ENCODE measurements at regions not wholly inside any gene's neighbourhood (a gene's known extent, or its start where the extent isn't known, plus 50 kb on each side); places are given as distances from the start of the nearest gene placed in this dataset.

GRCh38 chr3:64456674-64457073 is 231.1 kb downstream of the ADAMTS9 start:
- DNase-seq (ENCODE audit: low read depth) = no peak
- H3K4me3 ChIP-seq (ENCODE audit: low read depth, low read length) = no peak overlapping the region
- no peak for TF ChIP-seq CTCF (IDR thresholded peaks at IDR 0.05; ENCODE audit: control insufficient read depth, extremely low read depth, insufficient read depth)

GRCh38 chr3:64455351-64455750 is 230.1 kb upstream of the PRICKLE2 start:
- TF ChIP-seq CTCF (IDR thresholded peaks at IDR 0.05; ENCODE audit: control insufficient read depth, extremely low read depth, insufficient read depth) = no peak
- no peak for DNase-seq (ENCODE audit: low read depth)
- H3K4me3 ChIP-seq (ENCODE audit: low read depth, low read length) = no peak overlapping the region

GRCh38 chr3:64454768-64455167 is 229.5 kb upstream of the PRICKLE2 start:
- H3K4me3 ChIP-seq (ENCODE audit: low read depth, low read length) = no peak overlapping the region
- no peak for DNase-seq (ENCODE audit: low read depth)
- TF ChIP-seq CTCF (IDR thresholded peaks at IDR 0.05; ENCODE audit: control insufficient read depth, extremely low read depth, insufficient read depth) = no peak

GRCh38 chr3:64454179-64454578 is 228.9 kb upstream of the PRICKLE2 start:
- no peak for DNase-seq (ENCODE audit: low read depth)

GRCh38 chr3:64451283-64452012 is 226.2 kb upstream of the PRICKLE2 start:
- no peak for TF ChIP-seq CTCF (IDR thresholded peaks at IDR 0.05; ENCODE audit: control insufficient read depth, extremely low read depth, insufficient read depth)
- no peak for DNase-seq (ENCODE audit: low read depth)
- no peak overlapping the region for H3K4me3 ChIP-seq (ENCODE audit: low read depth, low read length)

More at GRCh38 chr3:64454179-64454578, 228.9 kb upstream of the PRICKLE2 start:
- H3K4me3 ChIP-seq (ENCODE audit: low read depth, low read length) = no peak overlapping the region
- TF ChIP-seq CTCF (IDR thresholded peaks at IDR 0.05; ENCODE audit: control insufficient read depth, extremely low read depth, insufficient read depth) = no peak

- TF ChIP-seq CTCF (IDR thresholded peaks at IDR 0.05; ENCODE audit: control insufficient read depth, extremely low read depth, insufficient read depth) = no peak
- H3K4me3 ChIP-seq (ENCODE audit: low read depth, low read length) = no peak overlapping the region
- DNase-seq (ENCODE audit: low read depth) = no peak
Observed at GRCh38 chr3:64450396-64450956, 225.2 kb upstream of the PRICKLE2 start.

GRCh38 chr3:64449026-64449425 is 223.8 kb upstream of the PRICKLE2 start:
- H3K4me3 ChIP-seq (ENCODE audit: low read depth, low read length) = no peak overlapping the region
- no peak for TF ChIP-seq CTCF (IDR thresholded peaks at IDR 0.05; ENCODE audit: control insufficient read depth, extremely low read depth, insufficient read depth)
- DNase-seq (ENCODE audit: low read depth) = no peak
